Memory B cell (primary cell): ENCODE measurements at regions not wholly inside any gene's neighbourhood (a gene's known extent, or its start where the extent isn't known, plus 50 kb on each side); places are given as distances from the start of the nearest gene placed in this dataset.
"Not testable (repeated sequence)": the region's sequence is repeated elsewhere in the genome, so short reads cannot be mapped to it uniquely, and the experiment has no call there.

ENCODE experiments used
- ATAC-seq: fragments of 150-1000 bp; cut with Tn5 transposase; 2 replicates; pipeline ENCODE4 v1.10.0; 2021; ENCODE audit warnings: low read depth, mild to moderate bottlenecking, moderate library complexity
- DNase-seq, 2 donors: peaks; one replicate each; pipeline ENCODE4 v3.0.0; 2022; ENCODE audit warnings: low spot score in 2 of 2
- H3K27ac Mint-ChIP-seq: one replicate; pipeline ENCODE4 v1.8.0; 2022; ENCODE audit warnings: mild to moderate bottlenecking, moderate library complexity, mixed read lengths
- H3K27me3 Mint-ChIP-seq: one replicate; pipeline ENCODE4 v1.8.0; 2022; ENCODE audit warnings: mixed read lengths
- H3K36me3 Mint-ChIP-seq: one replicate; pipeline ENCODE4 v1.8.0; 2022; ENCODE audit warnings: mild to moderate bottlenecking, mixed read lengths
- H3K4me1 Mint-ChIP-seq: one replicate; pipeline ENCODE4 v1.8.0; 2022; ENCODE audit warnings: mixed read lengths
- H3K4me3 Mint-ChIP-seq: one replicate; pipeline ENCODE4 v1.8.0; 2022; ENCODE audit warnings: mild to moderate bottlenecking, moderate library complexity, mixed read lengths
- H3K9me3 Mint-ChIP-seq: one replicate; pipeline ENCODE4 v1.8.0; 2022; ENCODE audit warnings: mixed read lengths

GRCh38 chr3:26279091-26279490 lies 343.5 kb upstream of the LRRC3B start:
- no peaks in the 10 kb centered on the region for H3K36me3 Mint-ChIP-seq
- no peaks in the 10 kb centered on the region for H3K27me3 Mint-ChIP-seq
- H3K4me1 Mint-ChIP-seq = no peaks in the 10 kb centered on the region
- DNase-seq (no peak), ATAC-seq (no peak)
- H3K4me3 Mint-ChIP-seq = no peak overlapping the region
- H3K27ac Mint-ChIP-seq = no peak overlapping the region
- H3K9me3 Mint-ChIP-seq = peaks cover 10% of the 10 kb centered on the region

GRCh38 chr3:26280517-26280916 lies 342.1 kb upstream of the LRRC3B start:
- no peak overlapping the region for H3K4me3 Mint-ChIP-seq
- H3K9me3 Mint-ChIP-seq = peaks cover 12% of the 10 kb centered on the region
- H3K36me3 Mint-ChIP-seq = peaks cover 2% of the 10 kb centered on the region
- H3K27ac Mint-ChIP-seq = no peak overlapping the region
- H3K27me3 Mint-ChIP-seq = no peaks in the 10 kb centered on the region
- DNase-seq (no peak), ATAC-seq (no peak)
- no peaks in the 10 kb centered on the region for H3K4me1 Mint-ChIP-seq

DNA sequence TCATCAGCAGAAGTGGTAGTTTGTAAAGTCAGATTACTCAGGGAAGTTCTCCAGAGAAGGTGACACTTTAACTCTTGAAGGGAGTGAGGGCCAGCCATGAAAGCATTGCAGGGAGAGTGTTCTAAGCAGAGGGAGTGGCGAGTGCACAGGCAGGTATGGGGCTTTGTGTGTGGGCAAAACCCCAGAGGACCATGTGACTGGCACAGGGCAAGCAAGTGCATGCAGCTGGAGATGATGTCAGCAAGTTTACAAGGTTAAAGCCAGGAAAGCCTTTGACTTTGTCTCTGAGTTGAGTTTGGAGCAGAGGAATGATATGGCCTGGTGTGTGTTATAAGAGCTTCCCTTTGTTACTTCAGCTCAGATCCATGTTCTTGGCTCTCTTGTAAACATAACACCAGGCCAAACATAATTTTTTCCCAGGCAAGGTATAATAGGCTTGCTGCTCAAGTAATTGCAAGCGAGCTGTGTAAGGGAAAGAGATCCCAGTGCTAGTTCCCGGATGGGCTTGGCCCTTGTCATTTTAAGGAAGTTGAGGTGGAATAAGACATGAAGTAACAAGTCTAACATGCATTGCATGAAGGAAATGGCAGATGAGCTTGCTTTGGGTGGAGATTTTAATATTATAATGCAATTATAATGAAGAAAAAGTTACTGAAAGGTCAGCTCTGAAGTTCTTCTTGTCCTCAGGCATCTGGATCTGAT lies 341.1 kb upstream of the LRRC3B start:
- Mint-ChIP-seq H3K4me3 (no peak overlapping the region), H3K4me1 (no peaks in the 10 kb centered on the region), H3K36me3 (peaks cover 2% of the 10 kb centered on the region), H3K27ac (no peak overlapping the region), H3K27me3 (no peaks in the 10 kb centered on the region), H3K9me3 (peaks cover 14% of the 10 kb centered on the region)
- no peak for DNase-seq
- no peak for ATAC-seq

DNA sequence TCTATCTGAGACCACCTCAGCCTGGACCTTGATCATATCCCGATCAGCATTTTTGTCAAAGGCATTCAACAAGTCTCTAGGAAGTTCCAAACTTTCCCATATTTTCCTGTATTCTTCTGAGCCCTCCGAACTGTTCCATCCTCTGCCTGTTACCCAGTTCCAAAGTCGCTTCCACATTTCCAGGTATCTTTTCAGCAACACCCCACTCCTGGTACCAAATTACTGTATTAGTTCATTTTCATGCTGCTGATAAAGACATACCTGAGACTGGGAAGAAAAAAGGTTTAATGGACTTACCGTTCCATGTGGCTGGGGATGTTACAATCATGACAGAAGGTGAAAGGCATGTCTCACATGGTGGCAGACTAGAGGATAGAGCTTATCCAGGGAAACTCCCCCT lies 338.1 kb upstream of the LRRC3B start:
- H3K27me3 Mint-ChIP-seq, H3K4me3 Mint-ChIP-seq, H3K36me3 Mint-ChIP-seq, H3K4me1 Mint-ChIP-seq, H3K27ac Mint-ChIP-seq, DNase-seq, ATAC-seq: not testable (repeated sequence)
- H3K9me3 Mint-ChIP-seq = peaks cover 16% of the 10 kb centered on the region

DNA sequence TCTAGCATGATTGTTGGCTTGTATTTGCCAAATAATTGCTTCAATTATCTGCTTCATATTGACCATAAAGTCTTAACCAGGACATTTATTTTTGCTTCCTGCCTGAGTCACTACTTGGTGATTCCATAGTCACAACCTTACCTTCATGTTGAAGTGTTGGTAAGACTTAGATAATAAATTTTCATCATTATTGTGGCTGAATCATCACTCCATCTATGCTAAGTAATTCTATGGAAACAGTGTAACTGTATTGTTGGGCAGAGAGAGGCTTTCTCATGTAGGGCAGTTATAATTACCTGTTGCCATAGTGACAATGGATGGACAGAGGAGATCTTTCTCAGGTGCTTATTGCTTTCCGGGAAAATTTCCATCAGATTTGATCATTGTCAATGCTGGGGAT lies 330.7 kb upstream of the LRRC3B start:
- DNase-seq (no peak), ATAC-seq (no peak)
- Mint-ChIP-seq H3K36me3 (no peaks in the 10 kb centered on the region), H3K27ac (no peak overlapping the region), H3K27me3 (no peaks in the 10 kb centered on the region), H3K4me1 (no peaks in the 10 kb centered on the region), H3K4me3 (no peak overlapping the region), H3K9me3 (peaks cover 5% of the 10 kb centered on the region)

GRCh38 chr3:26292780-26293179 lies 329.8 kb upstream of the LRRC3B start:
- no peak for DNase-seq
- Mint-ChIP-seq H3K27me3 (no peaks in the 10 kb centered on the region), H3K27ac (no peak overlapping the region), H3K9me3 (peaks cover 4% of the 10 kb centered on the region), H3K4me3 (no peak overlapping the region), H3K4me1 (no peaks in the 10 kb centered on the region), H3K36me3 (no peaks in the 10 kb centered on the region)
- ATAC-seq = no peak

GRCh38 chr3:26293329-26293844 lies 329.2 kb upstream of the LRRC3B start:
- no peaks in the 10 kb centered on the region for H3K27me3 Mint-ChIP-seq
- no peak overlapping the region for H3K4me3 Mint-ChIP-seq
- DNase-seq (no peak), ATAC-seq (no peak)
- H3K4me1 Mint-ChIP-seq = no peaks in the 10 kb centered on the region
- no peak overlapping the region for H3K27ac Mint-ChIP-seq
- H3K36me3 Mint-ChIP-seq = no peaks in the 10 kb centered on the region
- H3K9me3 Mint-ChIP-seq = peaks cover 3% of the 10 kb centered on the region

GRCh38 chr3:26307192-26307591 lies 315.4 kb upstream of the LRRC3B start:
- no peak for ATAC-seq
- Mint-ChIP-seq H3K4me3 (no peak overlapping the region), H3K9me3 (peaks cover 13% of the 10 kb centered on the region)

GRCh38 chr3:26307787-26308186 lies 314.8 kb upstream of the LRRC3B start:
- ATAC-seq (no peak), DNase-seq (no peak)
- Mint-ChIP-seq H3K27ac (no peak overlapping the region), H3K27me3 (no peaks in the 10 kb centered on the region), H3K36me3 (no peaks in the 10 kb centered on the region), H3K4me1 (no peaks in the 10 kb centered on the region), H3K4me3 (no peak overlapping the region), H3K9me3 (peaks cover 13% of the 10 kb centered on the region)

More at GRCh38 chr3:26307192-26307591, 315.4 kb upstream of the LRRC3B start:
- no peaks in the 10 kb centered on the region for H3K27me3 Mint-ChIP-seq
- DNase-seq = no peak
- no peaks in the 10 kb centered on the region for H3K4me1 Mint-ChIP-seq
- no peaks in the 10 kb centered on the region for H3K36me3 Mint-ChIP-seq
- H3K27ac Mint-ChIP-seq = no peak overlapping the region

DNA sequence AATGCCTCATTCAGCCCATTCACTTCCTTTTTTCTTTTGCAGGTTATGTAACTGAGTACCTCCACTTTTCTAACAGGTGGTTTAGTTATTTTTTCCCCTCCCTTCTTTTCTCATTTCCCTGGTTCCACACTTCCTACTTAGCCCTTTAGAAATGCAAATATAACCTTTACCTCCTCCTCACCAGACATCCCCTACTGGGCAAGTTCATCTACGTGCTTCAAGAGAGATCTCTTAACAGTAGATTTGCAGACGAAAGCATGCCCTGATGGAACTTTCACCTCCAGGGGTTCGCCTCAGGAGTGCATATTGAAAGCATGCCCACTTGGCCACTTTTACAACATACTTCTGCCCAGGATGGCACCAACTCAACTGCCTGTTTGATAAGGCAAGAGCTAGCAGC lies 314.1 kb upstream of the LRRC3B start:
- no peaks in the 10 kb centered on the region for H3K27me3 Mint-ChIP-seq
- peaks cover 13% of the 10 kb centered on the region for H3K9me3 Mint-ChIP-seq
- no peaks in the 10 kb centered on the region for H3K4me1 Mint-ChIP-seq
- DNase-seq = no peak
- H3K4me3 Mint-ChIP-seq = no peak overlapping the region
- no peaks in the 10 kb centered on the region for H3K36me3 Mint-ChIP-seq
- H3K27ac Mint-ChIP-seq = no peak overlapping the region
- no peak for ATAC-seq

- peaks cover 13% of the 10 kb centered on the region for H3K9me3 Mint-ChIP-seq
- not testable (repeated sequence) for H3K4me1 Mint-ChIP-seq, H3K36me3 Mint-ChIP-seq, ATAC-seq, H3K4me3 Mint-ChIP-seq, DNase-seq, H3K27me3 Mint-ChIP-seq, H3K27ac Mint-ChIP-seq
Measured at GRCh38 chr3:26309536-26309935, 313.0 kb upstream of the LRRC3B start.

DNA sequence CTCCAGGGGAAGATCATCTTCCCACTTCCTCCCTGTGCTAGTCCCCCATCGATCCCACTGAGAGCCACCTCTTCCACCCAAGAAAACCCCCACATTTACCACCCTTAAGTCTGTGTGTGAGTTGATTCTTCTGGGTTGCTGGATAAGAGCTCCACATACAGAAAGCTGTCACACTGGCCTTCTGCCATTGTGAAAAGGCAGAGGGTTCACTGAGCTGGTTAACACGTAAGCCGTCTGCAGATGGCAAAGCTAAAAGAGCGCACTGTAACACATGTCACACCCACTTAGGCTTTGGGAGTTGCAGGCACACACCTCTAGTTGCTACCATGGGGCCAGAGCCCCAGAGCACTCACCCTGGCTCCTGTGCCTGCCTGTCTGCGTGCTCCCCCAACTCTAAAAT lies 309.8 kb upstream of the LRRC3B start:
- Mint-ChIP-seq H3K27ac (no peak overlapping the region), H3K36me3 (no peaks in the 10 kb centered on the region), H3K27me3 (no peaks in the 10 kb centered on the region), H3K4me1 (no peaks in the 10 kb centered on the region), H3K9me3 (peaks cover 17% of the 10 kb centered on the region), H3K4me3 (no peak overlapping the region)
- DNase-seq = no peak
- ATAC-seq = no peak

GRCh38 chr3:26316472-26316871 lies 306.1 kb upstream of the LRRC3B start:
- no peak overlapping the region for H3K4me3 Mint-ChIP-seq
- no peak overlapping the region for H3K27ac Mint-ChIP-seq
- H3K9me3 Mint-ChIP-seq = peaks cover 9% of the 10 kb centered on the region
- H3K4me1 Mint-ChIP-seq = no peaks in the 10 kb centered on the region
- ATAC-seq = no peak
- H3K36me3 Mint-ChIP-seq = no peaks in the 10 kb centered on the region
- DNase-seq = no peak
- no peaks in the 10 kb centered on the region for H3K27me3 Mint-ChIP-seq

DNA sequence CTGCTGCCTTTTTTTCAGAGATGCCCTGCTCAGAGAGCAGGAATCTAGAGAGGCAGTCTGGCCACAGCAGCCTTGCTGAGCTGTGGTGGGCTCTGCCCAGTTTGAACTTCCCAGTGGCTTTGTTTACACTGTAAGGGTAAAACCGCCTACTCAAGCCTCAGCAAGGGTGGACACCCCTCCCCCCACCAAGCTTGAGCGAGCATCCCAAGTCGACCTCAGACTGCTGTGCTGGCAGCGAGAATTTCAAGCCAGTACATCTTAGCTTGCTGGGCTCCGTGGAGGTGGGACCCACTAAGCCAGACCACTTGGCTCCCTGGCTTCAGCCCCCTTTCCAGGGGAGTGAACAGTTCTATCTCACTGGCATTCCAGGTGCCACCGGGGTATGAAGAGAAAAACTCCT lies 298.8 kb upstream of the LRRC3B start:
- H3K4me1 Mint-ChIP-seq, DNase-seq, H3K27ac Mint-ChIP-seq, H3K4me3 Mint-ChIP-seq, H3K36me3 Mint-ChIP-seq, H3K27me3 Mint-ChIP-seq, H3K9me3 Mint-ChIP-seq, ATAC-seq: not testable (repeated sequence)

- Mint-ChIP-seq H3K36me3 (no peaks in the 10 kb centered on the region), H3K4me1 (no peaks in the 10 kb centered on the region), H3K4me3 (no peak overlapping the region), H3K9me3 (peaks cover 2% of the 10 kb centered on the region), H3K27ac (no peak overlapping the region), H3K27me3 (no peaks in the 10 kb centered on the region)
- ATAC-seq (no peak), DNase-seq (no peak)
Measured at GRCh38 chr3:26340001-26340400, 282.6 kb upstream of the LRRC3B start.
